CD4-positive, alpha-beta T cell treated with Interleukin-2 at 100 ng/mL for 4 hours (primary cell): ENCODE measurements at regions not wholly inside any gene's neighbourhood (a gene's known extent, or its start where the extent isn't known, plus 50 kb on each side); places are given as distances from the start of the nearest gene placed in this dataset.

ENCODE experiments used
- DNase-seq: peaks from one replicate; pipeline ENCODE4 v3.0.0-alpha.2; 2020; ENCODE audit warnings: low spot score

DNA sequence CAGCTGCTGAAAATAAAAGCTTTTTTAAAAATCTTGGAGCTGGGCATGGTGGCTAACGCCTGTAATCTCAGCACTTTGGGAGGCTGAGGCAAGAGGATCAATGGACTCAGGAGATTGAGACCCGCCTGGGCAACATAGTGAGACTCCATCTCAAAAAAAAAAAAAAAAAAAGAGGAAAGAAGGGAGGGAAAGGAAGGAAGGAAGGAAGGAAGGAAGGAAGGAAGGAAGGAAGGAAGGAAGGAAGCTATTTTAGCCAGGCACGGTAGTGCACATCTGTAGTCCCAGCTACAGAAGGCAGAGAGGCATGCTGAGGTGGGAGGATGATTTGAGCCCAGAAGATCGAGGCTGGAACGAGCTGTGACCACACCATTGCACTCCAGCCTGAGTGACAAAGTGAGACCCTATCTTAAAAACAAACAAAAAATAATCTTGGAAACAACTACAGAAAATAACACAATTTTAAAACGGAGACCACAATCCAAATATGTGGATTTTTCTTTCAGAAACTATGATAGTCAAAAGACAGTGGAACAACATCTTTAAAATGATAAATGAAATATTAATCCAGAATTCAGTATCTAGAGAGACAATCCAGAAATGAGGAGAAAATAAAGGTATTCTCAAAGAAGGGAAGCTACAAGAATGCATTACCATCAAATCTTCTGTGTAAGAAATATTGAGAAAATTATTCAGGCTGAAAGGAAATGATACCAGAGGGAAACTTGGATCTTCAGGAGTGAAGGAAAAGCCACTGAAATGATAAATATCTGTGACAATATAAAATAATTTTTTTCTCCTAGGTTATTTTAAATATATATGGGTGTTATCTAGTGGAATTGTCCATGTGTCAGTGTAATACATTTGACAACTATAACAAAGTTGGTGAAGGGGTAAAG is 182.0 kb downstream of the GPX5 start:
- DNase-seq = no peak

DNA sequence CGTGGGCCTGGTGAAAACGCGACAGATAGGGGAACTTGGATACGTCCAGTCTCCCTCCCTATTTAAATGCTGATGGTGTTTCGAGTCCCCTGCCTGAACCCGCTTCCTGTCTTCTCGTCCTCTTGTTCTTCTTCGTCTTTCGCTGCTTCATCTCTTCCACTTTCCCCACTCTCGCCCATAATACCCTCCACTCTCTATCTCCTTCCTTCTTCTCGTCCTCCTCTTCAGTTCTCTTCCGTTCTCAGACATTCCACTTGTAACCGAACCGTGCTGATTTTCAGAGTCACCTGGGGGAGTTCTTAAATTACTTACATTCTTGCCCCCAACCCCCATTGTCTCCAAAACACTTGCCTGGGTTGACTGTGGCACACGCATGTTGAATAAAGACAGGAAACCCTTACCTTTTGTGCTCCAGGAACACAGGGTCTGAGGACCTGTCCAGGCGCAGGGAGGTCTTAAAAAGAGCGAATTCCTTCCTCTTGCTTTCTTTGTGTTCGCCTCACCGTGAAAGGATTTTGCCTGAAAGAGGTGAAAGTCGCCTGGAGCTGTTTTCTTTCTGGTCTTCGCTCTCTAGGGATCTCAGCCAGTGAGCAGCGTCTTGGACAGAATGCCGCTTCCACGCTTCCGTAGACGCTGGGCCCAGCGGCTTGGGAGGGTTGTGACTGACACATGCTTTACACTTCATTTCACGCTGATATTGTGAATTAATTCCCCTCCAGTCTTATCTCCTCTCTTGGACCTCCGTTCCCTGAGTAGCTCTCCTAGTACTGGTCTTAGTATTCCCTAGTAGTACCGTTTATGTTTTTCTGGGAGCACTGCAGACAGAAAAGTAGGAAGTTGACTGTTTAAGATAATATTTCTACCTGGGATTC is 184.0 kb downstream of the GPX5 start:
- no peak for DNase-seq

DNA sequence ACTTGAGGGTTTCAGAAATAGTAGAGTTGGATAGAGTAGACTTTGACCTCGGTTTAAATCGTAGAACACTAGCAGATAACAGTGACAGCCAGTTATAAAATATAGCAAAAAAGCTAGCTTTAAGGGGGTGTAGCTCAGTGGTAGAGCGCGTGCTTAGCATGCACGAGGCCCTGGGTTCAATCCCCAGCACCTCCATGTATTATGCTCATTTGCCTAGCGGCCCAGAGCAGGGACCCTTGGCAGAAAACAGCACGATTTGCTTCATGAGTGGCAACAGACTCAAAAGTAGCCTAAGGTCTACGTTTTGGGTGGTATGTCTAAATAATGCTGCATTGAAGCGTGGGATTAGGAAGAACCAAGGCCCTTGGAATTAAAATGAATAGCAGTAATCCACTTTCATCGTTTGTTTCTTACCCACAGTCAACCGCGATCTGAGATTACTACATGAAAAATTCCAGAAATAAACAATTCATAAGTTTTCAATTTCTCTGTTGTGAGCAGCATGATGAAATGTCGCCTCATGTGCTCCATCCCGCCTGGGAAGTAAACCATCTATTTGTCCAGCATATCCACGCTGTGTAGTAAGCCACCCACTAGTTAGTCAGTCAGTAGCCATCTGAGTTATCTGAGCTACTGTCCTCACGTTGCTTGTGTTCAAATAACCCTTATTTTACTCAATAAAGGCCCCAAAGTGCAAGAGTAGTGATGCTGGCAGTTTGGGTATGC is 184.9 kb downstream of the GPX5 start:
- no peak for DNase-seq

DNA sequence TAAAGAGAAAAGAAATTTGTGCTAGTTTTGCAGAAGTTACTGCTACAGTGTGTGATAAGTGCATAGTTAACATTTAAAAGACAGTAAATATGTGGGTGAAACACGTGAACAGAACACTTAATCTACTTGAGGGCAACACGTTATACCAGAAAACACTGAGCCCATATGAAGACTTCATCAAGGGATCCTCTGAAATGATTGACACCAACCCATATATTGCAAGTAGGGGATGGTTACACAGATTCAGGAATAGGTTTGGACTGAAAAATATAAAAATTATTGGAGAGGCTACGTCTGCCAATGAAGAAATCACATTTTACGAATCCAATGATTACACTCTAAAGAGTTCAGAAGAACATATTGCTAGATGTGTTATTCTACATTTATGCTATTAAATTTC is 185.6 kb downstream of the GPX5 start:
- no peak for DNase-seq

DNA sequence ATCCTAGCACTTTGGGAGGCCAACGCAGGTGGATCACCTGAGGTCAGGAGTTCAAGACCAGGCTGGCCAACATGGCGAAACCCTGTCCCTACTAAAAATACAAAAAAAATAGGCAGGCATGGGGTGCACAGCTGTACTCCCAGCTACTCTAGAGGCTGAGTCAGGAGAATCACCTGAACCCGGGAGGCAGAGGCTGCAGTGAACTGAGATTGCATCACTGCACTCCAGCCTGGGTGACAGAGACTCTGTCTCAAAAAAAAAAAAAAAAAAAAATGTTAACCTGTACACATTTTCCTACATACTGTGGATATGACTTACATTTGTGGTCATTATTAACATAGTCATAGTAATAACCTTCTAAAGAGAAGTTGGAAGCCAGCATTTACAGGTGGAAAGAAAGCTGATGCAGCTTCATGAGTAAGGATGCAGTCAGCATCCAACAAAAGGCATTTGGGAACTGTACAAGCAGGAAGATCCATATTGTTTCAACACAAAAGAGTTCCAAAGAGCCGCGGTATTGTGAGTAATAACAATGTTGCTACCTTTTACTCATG is 186.2 kb downstream of the GPX5 start:
- DNase-seq = no peak

DNA sequence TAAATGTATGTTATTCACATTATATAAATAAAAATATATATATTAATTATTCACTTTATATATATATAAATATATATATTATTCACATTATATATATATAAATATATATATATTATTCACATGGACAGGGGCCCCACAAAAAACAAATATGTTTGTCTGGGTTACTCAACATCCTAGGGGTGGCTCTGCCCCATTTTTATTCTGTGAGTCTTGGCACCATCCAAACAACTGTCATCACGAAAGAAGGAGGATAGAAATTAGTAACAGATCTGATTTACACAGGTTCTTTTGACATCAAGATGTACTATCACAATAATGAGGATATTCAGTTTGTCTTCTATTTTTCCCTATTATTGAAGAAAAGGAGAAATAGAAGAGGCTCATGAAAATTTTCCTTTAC is 187.3 kb downstream of the GPX5 start:
- DNase-seq = no peak

DNA sequence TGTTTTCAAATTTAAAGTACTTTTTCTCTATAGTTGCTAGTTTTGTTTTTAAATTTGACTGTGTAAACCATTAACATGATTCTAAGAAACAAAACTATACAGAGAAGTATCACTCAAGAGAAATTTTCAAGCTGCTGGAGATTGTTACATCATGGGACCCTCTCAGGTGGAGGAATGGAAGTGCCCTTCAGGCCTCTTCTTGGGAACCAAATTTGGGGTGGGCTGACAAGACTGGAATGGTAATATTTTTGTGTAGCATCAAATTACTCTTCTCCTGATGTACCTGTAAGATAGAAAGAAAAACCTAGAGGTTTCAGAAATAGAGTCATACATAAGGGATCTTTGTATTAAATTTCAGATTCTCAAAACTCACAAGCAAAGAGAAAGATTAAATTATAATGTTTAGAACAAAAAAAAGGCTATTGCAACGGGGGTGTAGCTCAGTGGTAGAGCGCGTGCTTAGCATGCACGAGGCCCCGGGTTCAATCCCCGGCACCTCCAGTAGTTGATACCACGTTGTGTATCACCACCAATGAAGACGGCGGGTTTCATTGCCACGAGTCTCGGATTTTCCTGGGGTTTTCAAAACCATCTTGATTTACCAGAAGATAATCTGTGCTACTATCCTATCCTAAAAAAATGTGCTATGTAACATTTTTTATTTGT is 193.7 kb downstream of the GPX5 start:
- DNase-seq = no peak

DNA sequence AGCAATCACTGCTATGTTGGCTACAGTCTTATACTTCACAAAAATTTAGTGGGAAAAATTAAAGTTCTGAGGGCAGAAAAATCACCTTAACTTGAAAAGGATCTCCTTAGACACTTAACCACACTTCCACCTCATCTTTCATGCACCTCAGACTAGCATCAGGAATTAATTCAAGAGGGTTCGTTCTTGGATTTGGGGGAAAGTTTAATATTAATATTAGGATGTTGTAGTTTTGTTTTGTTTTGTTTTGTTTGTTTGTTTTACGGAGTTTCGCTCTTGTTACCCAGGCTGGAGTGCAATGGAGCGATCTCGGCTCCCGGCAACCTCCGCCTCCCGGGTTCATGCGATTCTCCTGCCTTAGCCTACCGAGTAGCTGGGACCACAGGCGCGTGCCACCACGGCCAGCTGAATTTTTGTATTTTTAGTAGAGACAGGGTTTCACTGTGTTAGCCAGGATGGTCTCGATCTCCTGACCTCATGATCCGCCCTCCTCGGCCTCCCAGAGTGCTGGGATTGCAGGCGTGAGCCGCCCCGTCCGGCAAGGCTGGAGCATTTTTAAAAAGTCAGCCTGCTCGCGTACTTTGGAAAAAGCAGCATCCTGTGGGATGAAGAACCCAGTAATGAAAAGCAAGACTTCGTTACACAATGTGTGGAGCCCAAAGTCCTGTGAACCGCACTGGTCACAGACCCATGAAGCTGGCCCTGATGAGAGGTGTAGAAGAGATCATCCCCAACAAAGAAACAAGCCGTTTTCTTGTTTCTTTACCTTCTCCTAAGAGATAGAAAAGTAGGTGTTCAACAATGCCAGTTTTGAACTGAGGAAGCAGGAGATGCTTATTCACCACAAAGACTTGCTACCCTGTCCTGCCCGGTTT is 194.9 kb downstream of the GPX5 start:
- no peak for DNase-seq

DNA sequence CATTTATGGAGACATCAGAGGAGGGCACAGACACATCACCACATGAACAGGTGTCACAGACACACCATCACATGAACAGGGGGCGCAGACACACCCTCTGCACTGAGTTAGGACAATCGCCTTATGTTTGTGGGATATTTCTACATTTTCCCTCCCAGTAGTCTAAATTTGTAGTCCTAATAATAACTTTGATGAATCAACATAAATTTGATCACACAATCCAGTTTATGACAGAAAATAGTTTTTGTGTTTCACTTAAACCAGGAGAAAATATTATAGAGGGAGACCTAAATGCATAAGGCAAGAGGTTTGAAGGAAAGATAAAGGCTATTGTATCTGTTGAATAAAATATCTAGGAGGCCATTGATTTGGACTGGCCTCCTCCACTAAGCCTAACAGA is 195.7 kb downstream of the GPX5 start:
- no peak for DNase-seq

DNA sequence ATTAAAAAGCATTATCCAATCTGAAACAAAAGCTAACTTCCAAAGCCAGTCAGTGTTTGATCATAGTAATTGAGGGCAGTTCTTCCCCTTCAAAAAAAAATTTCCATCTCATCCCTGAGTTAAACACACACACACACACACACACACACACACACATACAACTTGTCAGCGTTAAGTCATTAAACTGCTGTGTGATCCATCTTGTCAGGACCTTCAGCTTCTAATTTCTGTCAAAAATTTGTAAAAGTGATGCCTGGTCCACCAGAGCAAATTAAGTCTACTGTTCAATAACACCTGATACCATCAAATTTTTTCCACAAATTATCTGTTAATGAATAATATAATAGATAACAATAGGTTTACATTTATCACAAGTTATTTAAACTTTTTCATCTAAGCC is 198.7 kb downstream of the GPX5 start:
- no peak for DNase-seq

DNA sequence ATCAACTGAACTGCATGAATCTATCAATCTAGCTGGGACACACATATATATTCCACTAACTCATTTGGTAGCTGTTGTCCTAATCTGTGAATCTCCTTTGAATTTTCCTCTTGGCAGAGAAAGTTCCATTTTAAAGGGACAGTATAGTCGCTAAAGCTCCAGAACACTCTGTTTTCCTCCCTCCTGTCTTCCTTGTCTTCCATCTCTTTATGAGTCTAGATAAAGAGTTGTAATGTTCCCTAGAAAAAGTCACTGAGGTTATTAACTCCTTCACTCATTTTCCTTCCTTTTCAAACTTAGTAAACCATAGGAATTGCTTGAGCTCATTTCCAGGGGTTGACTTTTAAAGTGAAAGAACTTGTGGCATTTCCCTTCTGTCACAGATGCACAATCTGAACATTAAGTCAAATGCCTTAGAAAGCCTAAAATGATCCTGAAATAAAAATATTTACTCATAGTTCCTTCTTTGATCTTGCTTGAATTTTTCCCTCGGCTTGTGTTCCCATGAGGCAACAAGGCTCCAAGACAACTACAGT is 198.4 kb downstream of the TRIM27 start:
- no peak for DNase-seq

DNA sequence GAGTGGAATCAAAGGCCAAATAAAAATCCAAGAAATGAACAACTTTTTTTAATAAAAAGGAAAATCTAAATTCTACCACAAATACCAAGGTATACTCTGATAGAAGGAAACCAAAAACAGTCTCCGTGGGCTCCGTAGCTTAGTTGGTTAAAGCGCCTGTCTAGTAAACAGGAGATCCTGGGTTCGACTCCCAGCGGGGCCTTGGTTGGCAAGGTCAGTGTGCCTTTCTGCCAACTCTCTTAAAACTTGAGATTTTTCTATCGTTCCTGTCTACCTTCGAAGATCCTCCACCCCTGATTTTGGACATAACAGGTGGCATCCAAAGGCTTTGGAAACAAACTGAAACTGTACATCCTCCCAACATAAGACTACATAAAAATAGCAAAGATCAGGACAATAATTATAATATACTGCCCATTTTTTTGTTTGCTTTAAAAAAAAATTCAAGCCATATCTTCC is 197.9 kb downstream of the TRIM27 start:
- no peak for DNase-seq

DNA sequence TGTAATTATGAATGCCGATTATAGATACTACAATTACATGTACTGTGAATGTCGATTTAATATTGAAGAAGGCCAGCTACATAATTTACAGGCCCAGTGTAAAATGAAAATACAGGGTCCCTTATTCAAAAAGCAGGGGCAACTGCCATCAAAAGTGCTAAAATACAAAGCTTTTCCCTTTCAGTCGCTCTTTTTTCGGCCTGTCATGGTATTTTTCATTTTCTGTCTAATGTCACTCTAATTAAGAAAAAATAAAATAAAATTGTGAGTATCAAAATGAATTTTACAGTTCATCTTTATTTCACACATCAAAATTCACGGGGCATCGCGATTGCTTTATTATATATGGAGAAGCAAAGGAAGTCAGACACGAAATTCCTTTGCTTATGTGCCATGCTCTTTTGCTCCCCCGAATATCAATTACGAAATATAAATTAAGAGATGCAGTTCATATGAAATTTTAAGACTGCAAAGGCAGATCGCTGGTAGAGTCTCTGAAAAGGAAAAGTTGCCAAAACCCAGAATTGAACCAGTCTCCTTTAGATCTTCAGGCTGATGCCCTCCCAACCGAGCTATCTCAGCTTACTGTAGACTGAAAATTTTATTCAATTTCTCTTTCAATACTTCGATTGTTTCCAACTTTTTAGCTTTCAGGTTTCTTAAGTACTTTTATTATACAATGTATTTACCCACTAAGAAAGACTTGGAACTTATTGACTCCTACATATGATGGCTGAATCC is 197.0 kb downstream of the TRIM27 start:
- DNase-seq = no peak

DNA sequence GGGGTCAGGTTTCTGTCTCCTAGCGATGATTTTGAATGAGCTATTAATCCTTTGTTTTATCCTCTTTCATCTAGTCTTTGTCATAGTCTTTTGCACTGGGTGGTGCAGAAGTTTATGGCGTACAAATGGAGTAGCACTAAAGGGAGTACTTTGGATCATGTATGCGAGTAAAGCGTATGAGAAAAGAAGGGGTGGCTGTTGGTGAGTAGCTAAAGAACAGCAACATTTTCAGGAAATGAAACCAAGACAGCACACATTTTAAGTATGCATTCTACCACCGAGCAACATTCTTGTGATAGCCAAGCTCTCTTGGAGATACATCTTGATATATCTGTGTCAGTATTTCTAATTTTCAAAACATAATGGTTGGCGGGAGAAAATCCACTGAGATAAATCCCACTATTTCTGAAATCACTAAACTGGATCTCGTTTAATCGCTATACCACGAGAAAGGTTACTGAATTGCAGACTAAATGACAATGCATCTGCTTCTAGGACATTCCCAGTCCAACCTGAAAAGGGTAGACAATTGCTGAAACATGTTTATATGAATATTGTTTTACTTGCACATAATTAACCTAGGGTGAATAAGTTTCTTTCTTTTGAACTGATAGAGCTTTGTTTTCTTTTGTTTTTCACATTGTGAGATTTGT is 196.1 kb downstream of the TRIM27 start:
- DNase-seq = no peak

DNA sequence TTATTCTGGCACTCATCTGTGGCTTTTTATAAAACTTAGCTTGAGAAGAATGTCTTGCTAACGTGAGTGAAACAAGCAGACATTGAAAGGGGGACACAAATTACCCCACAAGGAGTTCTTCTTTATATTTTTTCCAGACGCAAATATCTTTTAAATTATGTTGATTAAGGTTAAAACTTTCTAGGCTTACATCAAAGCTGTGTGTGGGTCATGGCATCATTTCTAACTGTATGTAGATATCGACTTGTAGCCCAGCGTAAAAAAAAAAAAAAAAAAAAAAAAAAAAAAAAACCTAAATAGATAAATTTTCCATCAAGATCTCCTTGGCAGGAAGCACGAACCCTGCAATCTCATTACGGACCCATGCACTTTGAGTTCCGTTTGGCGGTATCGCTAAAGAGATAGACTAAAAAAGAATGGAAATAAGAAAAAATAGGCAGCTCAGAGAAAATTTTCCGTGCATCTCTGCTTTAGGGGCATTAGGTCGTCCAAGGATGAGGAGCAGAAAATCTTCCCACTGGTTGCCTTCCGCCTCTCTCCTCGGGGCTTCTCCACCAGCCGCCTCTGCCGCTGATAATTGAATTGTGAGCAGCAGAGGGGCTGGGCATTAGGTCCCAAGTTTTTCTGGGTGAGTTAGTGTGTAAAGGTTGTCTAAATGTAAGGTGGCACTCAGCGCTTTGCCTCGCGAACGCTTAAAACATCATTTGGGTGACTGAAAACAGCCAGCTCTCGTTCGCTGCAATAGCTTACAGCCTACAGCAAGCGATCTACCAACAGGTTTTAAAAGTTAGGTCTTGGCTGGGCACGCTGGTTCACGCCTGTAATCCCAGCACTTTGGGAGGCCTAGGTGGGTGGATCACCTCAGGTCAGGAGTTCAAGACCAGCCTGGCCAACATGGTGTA is 194.0 kb downstream of the TRIM27 start:
- no peak for DNase-seq

DNA sequence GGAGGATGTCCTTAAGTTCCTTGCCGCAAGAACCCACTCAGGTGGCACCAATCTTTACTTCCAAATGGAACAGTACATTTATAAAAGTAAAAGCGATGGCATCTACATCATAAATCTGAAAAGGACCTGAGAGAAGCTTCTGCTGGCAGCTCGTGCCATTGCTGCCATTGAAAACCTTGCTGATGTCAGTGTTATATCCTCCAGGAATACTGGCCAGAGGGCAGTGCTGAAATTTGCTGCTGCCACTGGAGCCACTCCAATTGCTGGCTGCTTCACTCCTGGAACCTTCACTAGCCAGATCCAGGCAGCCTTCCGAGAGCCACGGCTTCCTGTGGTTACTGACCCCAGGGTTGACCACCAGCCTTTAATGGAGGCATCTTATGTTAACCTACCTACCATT is 191.7 kb downstream of the TRIM27 start:
- DNase-seq = no peak

DNA sequence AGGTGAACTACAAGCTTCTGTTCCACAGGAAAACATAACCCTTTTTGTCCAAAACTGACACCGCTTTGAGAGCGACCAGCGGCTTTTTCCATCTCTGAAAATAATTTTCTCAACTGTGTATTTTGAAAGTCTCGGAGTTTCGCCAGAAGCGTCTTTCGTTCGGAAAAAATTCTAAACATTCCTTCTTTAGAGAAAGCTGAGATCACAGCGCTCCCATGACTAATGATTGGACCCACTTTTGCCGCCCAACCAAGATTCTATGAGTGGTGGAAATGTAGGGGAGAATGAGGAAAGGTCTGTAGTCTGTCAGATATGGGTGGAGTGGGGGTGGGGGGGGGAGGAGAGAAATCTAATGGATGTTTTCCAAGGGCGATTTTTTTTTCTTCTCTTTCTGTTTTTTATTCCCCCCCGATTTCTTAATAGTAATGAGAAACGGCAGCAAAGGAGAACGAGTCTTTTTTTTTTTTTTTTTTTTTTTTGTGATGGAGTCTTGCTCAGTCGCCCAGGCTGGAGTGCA is 189.3 kb downstream of the TRIM27 start:
- no peak for DNase-seq

DNA sequence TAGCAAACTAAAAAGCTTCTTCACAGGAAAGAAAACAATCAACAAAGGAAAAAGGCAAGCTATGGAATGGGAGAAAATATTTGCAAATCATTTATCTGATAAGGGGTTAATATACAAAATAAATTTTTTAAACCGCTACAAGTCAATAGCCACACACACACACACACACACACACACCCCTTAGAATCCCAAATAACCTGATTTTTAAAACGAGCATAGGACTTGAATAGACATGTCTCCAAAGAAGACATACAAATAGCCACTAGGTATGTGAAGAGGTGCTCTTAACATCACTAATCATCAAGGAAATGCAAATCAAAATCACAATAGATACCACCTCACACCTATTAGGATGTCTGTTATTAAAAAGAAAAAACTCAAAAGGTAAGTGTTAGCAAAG is 187.7 kb downstream of the TRIM27 start:
- no peak for DNase-seq
